ENCODE measurements at regions not wholly inside any gene's neighbourhood (a gene's known extent, or its start where the extent isn't known, plus 50 kb on each side); places are given as distances from the start of the nearest gene placed in this dataset.

GRCh38 chr16:82257990-82258389, 88.0 kb upstream of the MPHOSPH6 start:
- H3K27me3 Mint-ChIP-seq = peaks cover 42% of the 10 kb centered on the region
- ChIA-PET CTCF (no interaction called here), POLR2A (no interaction called here)
- intact Hi-C loops (cut with DNase I, micrococcal nuclease) = no loop called here
- no peaks in the 10 kb centered on the region for H3K4me1 Mint-ChIP-seq
- no peak for DNase-seq
- ATAC-seq = no peak
- H3K4me3 Mint-ChIP-seq = no peak overlapping the region
- no peaks in the 10 kb centered on the region for H3K36me3 Mint-ChIP-seq (ENCODE audit: low read depth)
- no peak overlapping the region for H3K27ac Mint-ChIP-seq
- H3K9me3 Mint-ChIP-seq (ENCODE audit: low read depth) = peaks cover 15% of the 10 kb centered on the region

- H3K4me3 Mint-ChIP-seq = no peak overlapping the region
- ChIA-PET POLR2A (no interaction called here), CTCF (no interaction called here)
- peaks cover 32% of the 10 kb centered on the region for H3K27me3 Mint-ChIP-seq
- no peak overlapping the region for H3K27ac Mint-ChIP-seq
- no peaks in the 10 kb centered on the region for H3K9me3 Mint-ChIP-seq (ENCODE audit: low read depth)
- H3K36me3 Mint-ChIP-seq (ENCODE audit: low read depth) = no peaks in the 10 kb centered on the region
- DNase-seq (peak; percentile 17), ATAC-seq (no peak)
- peaks cover 5% of the 10 kb centered on the region for H3K4me1 Mint-ChIP-seq
- intact Hi-C loops (cut with DNase I, micrococcal nuclease) = no loop called here
Measured at GRCh38 chr16:82252582-82252981, 82.6 kb upstream of the MPHOSPH6 start.

- Mint-ChIP-seq H3K36me3 (ENCODE audit: low read depth) (no peaks in the 10 kb centered on the region), H3K27ac (no peak overlapping the region), H3K27me3 (peaks cover 16% of the 10 kb centered on the region), H3K9me3 (ENCODE audit: low read depth) (peaks cover under 1% of the 10 kb centered on the region), H3K4me3 (no peak overlapping the region), H3K4me1 (peaks cover 5% of the 10 kb centered on the region)
- DNase-seq = no peak
- POLR2A ChIA-PET = no interaction called here
- CTCF ChIA-PET = interaction anchor here (0.6 to 1.9 kb wide), 7 partner anchors 12 to 320 kb away, joined by 3 to 7 read pairs (median 3); no protein-coding TSS in a partner anchor
- no peak for ATAC-seq
- intact Hi-C loops (cut with DNase I, micrococcal nuclease) = no loop called here
Measured at GRCh38 chr16:82248677-82249076, 78.7 kb upstream of the MPHOSPH6 start.

- peaks cover 15% of the 10 kb centered on the region for H3K27me3 Mint-ChIP-seq
- no peaks in the 10 kb centered on the region for H3K36me3 Mint-ChIP-seq (ENCODE audit: low read depth)
- ChIA-PET POLR2A (no interaction called here), CTCF (interaction anchor here (0.6 to 1.1 kb wide), 5 partner anchors 15 to 372 kb away, joined by 3 to 7 read pairs (median 3); no protein-coding TSS in a partner anchor)
- no peak overlapping the region for H3K4me3 Mint-ChIP-seq
- peaks cover 2% of the 10 kb centered on the region for H3K9me3 Mint-ChIP-seq (ENCODE audit: low read depth)
- no peak overlapping the region for H3K27ac Mint-ChIP-seq
- no peak for ATAC-seq
- peaks cover 5% of the 10 kb centered on the region for H3K4me1 Mint-ChIP-seq
- intact Hi-C loops (cut with DNase I, micrococcal nuclease) = no loop called here
- DNase-seq = no peak
Measured at GRCh38 chr16:82248012-82248656, 78.1 kb upstream of the MPHOSPH6 start.

- no peak overlapping the region for H3K4me3 Mint-ChIP-seq
- ChIA-PET CTCF (interaction anchor here (0.7 to 1.6 kb wide), 4 partner anchors 9 to 21 kb away, joined by 3 to 4 read pairs (median 3); no protein-coding TSS in a partner anchor), POLR2A (interaction anchor here (0.6 kb wide), 1 partner anchor 17 kb away, joined by 3 read pairs; no protein-coding TSS in a partner anchor)
- no peak overlapping the region for H3K27ac Mint-ChIP-seq
- DNase-seq (no peak), ATAC-seq (no peak)
- H3K36me3 Mint-ChIP-seq (ENCODE audit: low read depth) = no peaks in the 10 kb centered on the region
- intact Hi-C loops (cut with DNase I, micrococcal nuclease) = no loop called here
- H3K27me3 Mint-ChIP-seq = peaks cover 10% of the 10 kb centered on the region
- H3K9me3 Mint-ChIP-seq (ENCODE audit: low read depth) = peaks cover 2% of the 10 kb centered on the region
- no peaks in the 10 kb centered on the region for H3K4me1 Mint-ChIP-seq
Measured at GRCh38 chr16:82242201-82242600, 72.2 kb upstream of the MPHOSPH6 start.

GRCh38 chr16:82241469-82242052, 71.5 kb upstream of the MPHOSPH6 start:
- H3K36me3 Mint-ChIP-seq (ENCODE audit: low read depth) = no peaks in the 10 kb centered on the region
- no peak overlapping the region for H3K4me3 Mint-ChIP-seq
- CTCF ChIA-PET = interaction anchor here (1.0 to 1.6 kb wide), 3 partner anchors 10 to 22 kb away, joined by 3 to 4 read pairs (median 3); no protein-coding TSS in a partner anchor
- intact Hi-C loops (cut with DNase I, micrococcal nuclease) = no loop called here
- peaks cover 2% of the 10 kb centered on the region for H3K9me3 Mint-ChIP-seq (ENCODE audit: low read depth)
- H3K27ac Mint-ChIP-seq = no peak overlapping the region
- ATAC-seq (no peak), DNase-seq (no peak)
- H3K4me1 Mint-ChIP-seq = no peaks in the 10 kb centered on the region
- POLR2A ChIA-PET = no interaction called here
- H3K27me3 Mint-ChIP-seq = peaks cover 10% of the 10 kb centered on the region

- Mint-ChIP-seq H3K27ac (no peak overlapping the region), H3K36me3 (ENCODE audit: low read depth) (no peaks in the 10 kb centered on the region), H3K27me3 (peaks cover 15% of the 10 kb centered on the region), H3K9me3 (ENCODE audit: low read depth) (peaks cover 2% of the 10 kb centered on the region), H3K4me1 (no peaks in the 10 kb centered on the region), H3K4me3 (no peak overlapping the region)
- intact Hi-C loops (cut with DNase I, micrococcal nuclease) = no loop called here
- POLR2A ChIA-PET = no interaction called here
- ATAC-seq = no peak
- no peak for DNase-seq
- CTCF ChIA-PET = interaction anchor here (0.8 kb wide), 1 partner anchor 23 kb away, joined by 5 read pairs; no protein-coding TSS in a partner anchor
Measured at GRCh38 chr16:82240111-82240510, 70.1 kb upstream of the MPHOSPH6 start.

GRCh38 chr16:82236875-82237274, 66.9 kb upstream of the MPHOSPH6 start:
- Mint-ChIP-seq H3K36me3 (ENCODE audit: low read depth) (no peaks in the 10 kb centered on the region), H3K9me3 (ENCODE audit: low read depth) (no peaks in the 10 kb centered on the region), H3K27ac (no peak overlapping the region), H3K4me3 (no peak overlapping the region), H3K27me3 (peaks cover 14% of the 10 kb centered on the region), H3K4me1 (no peaks in the 10 kb centered on the region)
- ChIA-PET POLR2A (no interaction called here), CTCF (interaction anchor here (0.6 to 0.8 kb wide), 3 partner anchors 12 to 366 kb away, joined by 3 read pairs; no protein-coding TSS in a partner anchor)
- no peak for DNase-seq
- intact Hi-C loops (cut with DNase I, micrococcal nuclease) = no loop called here
- ATAC-seq = no peak

- POLR2A ChIA-PET = no interaction called here
Measured at GRCh38 chr16:82236415-82236814, 66.4 kb upstream of the MPHOSPH6 start.

GRCh38 chr16:82232806-82233205, 62.8 kb upstream of the MPHOSPH6 start:
- H3K4me3 Mint-ChIP-seq = no peak overlapping the region
- CTCF ChIA-PET = interaction anchor here (1.1 kb wide), 1 partner anchor 31 kb away, joined by 3 read pairs; no protein-coding TSS in a partner anchor
- H3K27ac Mint-ChIP-seq = no peak overlapping the region
- no peak for DNase-seq
- intact Hi-C loops (cut with DNase I, micrococcal nuclease) = loop anchor here in 1 of 2 experiments (5.0 kb wide), 1 partner anchor 56 kb away; no protein-coding TSS in a partner anchor
- ATAC-seq = no peak
- POLR2A ChIA-PET = no interaction called here
- H3K9me3 Mint-ChIP-seq (ENCODE audit: low read depth) = no peaks in the 10 kb centered on the region
- peaks cover 20% of the 10 kb centered on the region for H3K27me3 Mint-ChIP-seq
- H3K36me3 Mint-ChIP-seq (ENCODE audit: low read depth) = no peaks in the 10 kb centered on the region
- H3K4me1 Mint-ChIP-seq = no peaks in the 10 kb centered on the region

More at GRCh38 chr16:82236415-82236814, 66.4 kb upstream of the MPHOSPH6 start:
- CTCF ChIA-PET = no interaction called here
- no peaks in the 10 kb centered on the region for H3K9me3 Mint-ChIP-seq (ENCODE audit: low read depth)
- intact Hi-C loops (cut with DNase I, micrococcal nuclease) = no loop called here
- no peaks in the 10 kb centered on the region for H3K4me1 Mint-ChIP-seq
- H3K36me3 Mint-ChIP-seq (ENCODE audit: low read depth) = no peaks in the 10 kb centered on the region
- H3K27ac Mint-ChIP-seq = no peak overlapping the region
- no peak for DNase-seq
- no peak for ATAC-seq
- H3K4me3 Mint-ChIP-seq = no peak overlapping the region
- H3K27me3 Mint-ChIP-seq = peaks cover 14% of the 10 kb centered on the region

- Mint-ChIP-seq H3K4me1 (no peaks in the 10 kb centered on the region), H3K36me3 (ENCODE audit: low read depth) (no peaks in the 10 kb centered on the region), H3K27ac (no peak overlapping the region), H3K9me3 (ENCODE audit: low read depth) (no peaks in the 10 kb centered on the region), H3K27me3 (peaks cover 21% of the 10 kb centered on the region), H3K4me3 (no peak overlapping the region)
- intact Hi-C loops (cut with DNase I, micrococcal nuclease) = loop anchor here in 1 of 2 experiments (2.0 to 5.0 kb wide), 2 partner anchors 54 to 290 kb away; no protein-coding TSS in a partner anchor
- POLR2A ChIA-PET = no interaction called here
- DNase-seq (no peak), ATAC-seq (no peak)
- CTCF ChIA-PET = interaction anchor here (0.6 to 2.6 kb wide), 31 partner anchors 10 to 677 kb away, joined by 3 to 20 read pairs (median 3); partner anchors contain the start of gene MPHOSPH6
Measured at GRCh38 chr16:82231008-82231787, 61.2 kb upstream of the MPHOSPH6 start.

Data from activated CD4-positive, alpha-beta T cell treated with anti-CD3 and anti-CD28 coated beads for 36 hours (primary cell).